Activated CD4-positive, alpha-beta T cell treated with anti-CD3 and anti-CD28 coated beads, Interleukin-2, amount 50 U/mL, for 16 hours (primary cell): ENCODE measurements at regions not wholly inside any gene's neighbourhood (a gene's known extent, or its start where the extent isn't known, plus 50 kb on each side); places are given as distances from the start of the nearest gene placed in this dataset.

Experiments
- DNase-seq: peaks from one replicate; pipeline ENCODE4 v3.0.0-alpha.2; 2020

DNA sequence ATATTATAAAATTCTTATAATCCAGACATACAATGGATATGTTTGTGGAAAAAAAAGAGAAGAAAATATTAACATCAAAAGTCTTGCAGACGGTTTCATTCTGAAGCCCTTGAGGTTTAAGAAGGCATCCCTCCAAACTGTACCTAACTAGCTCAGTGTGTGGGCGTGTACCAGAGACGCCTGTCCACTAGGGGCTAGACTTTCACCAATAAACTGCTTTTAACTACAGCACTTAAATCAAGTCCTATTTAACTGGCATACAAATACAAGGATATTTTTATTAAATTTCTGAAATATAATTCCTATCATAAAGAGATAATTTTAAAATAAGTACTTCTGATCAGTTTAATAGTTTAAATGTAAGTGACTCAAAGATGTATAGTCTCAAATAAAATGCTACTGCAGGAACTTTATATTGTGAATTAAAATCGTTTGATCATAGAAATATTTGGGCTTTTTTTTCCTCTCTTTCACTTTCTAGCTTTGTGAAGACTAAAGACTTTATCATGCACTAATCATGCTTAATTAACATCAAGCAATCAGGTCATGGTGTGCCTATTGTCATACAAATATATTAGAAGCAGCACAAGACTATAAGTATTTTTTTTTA, 437.7 kb downstream of the SATB2 start:
- DNase-seq: no peak

DNA sequence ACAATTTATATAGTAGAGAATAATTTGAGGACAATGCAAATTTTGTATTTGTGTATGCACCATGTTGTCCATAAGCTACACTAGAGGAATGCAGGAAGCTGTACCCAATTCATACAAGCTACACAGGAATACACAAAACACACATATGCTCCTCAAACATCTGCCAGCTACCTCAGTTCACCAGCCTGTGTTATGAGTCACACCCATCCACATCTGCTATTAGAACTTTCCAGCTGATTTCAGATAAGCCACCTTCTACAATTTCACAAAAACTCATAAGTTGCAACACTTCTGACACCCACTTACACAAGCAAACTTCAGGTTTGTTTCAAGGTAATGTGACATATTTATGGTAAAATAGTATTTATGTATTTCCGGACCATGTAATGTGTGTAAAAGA, 438.9 kb downstream of the SATB2 start:
- DNase-seq: no peak

DNA sequence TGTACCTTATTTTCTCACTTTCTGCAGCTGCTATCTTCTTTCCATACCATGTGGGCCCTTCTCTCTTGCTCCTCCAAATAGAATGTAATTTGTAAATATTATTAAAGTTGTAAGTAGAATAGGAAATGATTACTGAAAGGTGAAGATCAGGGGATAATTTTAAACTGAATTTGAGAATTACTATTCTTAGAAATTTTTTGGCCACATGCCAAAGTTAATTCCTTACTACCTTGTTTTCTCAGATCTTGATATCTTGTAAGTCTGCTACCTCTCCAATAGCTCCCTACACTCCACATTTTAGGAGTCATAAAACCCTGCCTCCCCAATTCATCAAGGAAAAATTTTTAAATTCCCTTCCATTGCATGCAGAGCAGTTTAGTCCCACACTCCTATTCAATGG, 442.7 kb downstream of the SATB2 start:
- DNase-seq: no peak

DNA sequence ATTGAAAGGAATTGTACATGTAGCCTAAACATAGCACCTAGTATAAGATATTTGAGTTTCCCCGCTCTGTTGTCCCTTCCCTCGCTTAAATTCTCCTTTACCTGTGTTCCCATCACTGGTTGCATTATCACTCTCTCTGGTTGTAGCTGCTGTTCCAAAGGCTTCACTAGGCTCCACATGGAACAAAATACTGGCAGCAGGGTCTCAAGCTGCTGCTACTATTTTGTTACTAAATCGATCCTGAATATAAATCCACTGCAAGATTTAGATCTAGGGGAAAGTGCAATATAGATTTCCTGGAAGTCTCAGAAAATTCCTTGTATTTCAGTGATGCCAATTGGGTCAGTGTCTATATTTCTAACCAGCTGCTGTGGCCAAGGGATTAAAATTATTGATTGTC, 443.5 kb downstream of the SATB2 start:
- no peak for DNase-seq

DNA sequence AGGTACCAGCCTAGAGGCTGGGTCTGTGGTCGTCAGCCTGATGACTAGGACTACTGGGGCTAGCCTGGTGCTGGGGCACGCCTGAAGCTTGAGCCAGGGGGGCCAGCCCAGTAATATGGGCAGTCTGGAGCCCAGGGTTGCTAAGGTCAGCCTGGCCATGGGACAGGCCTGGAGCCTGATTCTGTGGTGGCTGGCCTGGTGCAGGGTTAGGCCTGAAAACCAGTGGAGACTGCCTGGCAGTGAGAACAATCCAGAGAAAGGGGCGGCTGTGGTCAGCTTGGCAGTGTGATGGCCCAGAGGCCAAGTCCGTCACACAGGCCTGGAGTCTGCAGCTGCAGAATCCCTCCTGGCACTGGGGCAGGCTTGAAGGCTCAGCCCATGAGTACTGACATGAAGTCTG, 445.8 kb downstream of the SATB2 start:
- DNase-seq: no peak

DNA sequence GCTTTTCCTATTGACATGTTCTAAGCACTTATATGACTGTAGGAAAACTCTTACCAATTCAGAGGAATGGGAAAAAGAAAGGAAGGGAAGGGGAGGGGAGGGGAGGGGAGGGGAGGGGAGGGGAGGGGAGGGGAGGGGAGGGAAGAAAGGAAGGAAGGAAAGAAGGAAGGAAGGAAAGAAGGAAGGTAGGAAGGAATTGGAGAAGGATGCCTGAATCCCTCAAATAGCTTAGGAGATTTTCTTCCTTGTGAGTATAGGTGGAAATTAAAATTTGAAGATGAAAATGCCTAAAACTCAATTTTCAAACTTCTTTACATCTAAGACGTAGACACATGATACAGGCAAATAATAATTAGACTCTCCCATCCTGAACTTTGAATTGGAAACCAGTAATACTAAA, 463.1 kb downstream of the SATB2 start:
- no peak for DNase-seq

DNA sequence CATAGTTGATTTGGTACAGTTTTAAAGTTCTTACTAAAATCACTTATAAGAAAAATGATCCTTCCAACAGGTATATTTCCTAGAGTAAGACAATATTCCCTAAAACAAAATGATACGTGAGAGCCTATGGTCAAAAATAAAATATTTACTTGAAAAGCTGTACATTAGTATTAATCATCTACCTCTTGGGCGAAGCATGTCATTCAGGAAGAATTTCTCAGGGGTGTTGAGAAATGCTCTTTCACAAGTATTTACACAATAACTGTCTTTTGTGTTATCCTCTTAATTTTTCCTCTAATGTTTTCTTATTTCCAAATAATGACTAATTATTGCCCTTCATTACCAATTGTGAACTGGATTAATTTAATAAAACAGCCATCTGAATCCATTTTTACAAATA, 466.3 kb downstream of the SATB2 start:
- DNase-seq: no peak

DNA sequence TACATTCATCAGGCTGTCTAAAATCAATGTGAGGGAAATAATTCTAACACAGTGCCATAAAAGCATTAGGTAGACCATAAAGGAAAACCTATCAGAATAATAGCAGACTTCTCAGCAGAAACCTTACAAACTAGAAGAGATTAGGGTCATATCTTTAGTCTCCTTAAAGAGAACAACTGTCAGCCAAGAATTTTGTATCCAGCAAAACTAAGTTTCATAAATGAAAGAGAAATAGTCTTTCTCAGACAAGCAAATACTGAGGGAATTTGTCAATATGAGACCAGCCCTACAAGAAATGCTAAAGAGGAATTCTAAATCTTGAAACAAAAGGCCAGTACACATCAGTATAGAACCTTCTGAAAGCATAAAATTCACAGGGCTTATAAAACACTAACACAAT, 482.0 kb downstream of the SATB2 start:
- DNase-seq: no peak

DNA sequence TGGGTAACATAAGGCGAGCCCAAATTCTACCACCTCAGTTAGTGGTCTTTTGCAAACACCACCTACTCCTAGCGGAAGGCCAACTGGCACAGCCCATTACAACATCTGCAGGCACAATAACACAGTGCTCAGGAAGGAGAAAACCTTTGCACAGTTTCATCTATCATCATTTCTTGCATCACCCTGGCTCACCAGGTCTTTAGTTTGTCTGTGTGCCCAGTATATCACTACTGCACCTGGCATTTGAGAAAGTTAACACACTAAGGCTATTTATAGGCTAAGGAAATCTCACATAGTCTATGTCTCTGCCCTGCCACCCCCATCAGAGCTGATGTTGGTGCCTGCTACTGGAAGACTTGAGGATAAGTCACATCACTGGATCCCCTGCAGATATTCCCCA, 484.0 kb downstream of the SATB2 start:
- no peak for DNase-seq

DNA sequence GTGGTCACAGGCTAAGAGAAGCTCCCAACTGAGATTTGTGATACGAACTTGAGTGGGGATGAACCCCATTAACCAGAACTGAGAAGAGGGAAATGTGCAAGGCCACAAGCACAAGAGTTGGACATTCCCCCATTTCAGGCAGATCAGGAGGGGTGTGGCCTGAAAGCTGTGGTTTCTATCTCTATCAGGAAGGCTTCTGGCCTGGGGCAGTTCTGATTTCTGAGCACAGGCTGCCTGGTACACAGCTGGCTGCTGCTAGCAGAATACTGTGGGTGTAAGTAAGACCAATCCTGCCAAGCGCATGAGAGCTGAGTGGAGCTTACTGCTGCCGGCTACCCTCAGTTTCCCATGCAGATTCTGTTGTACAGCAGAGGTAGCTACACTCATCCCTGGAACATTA, 484.6 kb downstream of the SATB2 start:
- no peak for DNase-seq

DNA sequence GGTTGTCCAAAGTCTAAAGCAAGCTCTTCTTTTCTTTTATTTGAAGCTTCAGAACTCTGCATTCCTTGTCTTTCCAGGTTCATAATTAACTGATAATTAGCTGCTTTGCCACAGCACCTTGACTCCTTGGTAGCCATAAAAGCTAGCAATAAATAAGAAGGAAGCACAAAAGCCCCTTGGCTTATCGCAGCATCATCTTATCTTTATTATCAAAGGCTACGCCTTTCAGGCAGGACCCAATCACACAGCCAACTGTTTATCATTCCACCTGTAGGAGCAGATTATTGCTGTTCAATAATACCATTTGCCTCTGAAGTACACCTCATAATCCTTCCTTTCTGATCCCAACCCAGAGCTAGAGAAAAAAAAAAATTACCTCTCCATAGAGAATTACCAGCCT, 489.2 kb downstream of the SATB2 start:
- no peak for DNase-seq

DNA sequence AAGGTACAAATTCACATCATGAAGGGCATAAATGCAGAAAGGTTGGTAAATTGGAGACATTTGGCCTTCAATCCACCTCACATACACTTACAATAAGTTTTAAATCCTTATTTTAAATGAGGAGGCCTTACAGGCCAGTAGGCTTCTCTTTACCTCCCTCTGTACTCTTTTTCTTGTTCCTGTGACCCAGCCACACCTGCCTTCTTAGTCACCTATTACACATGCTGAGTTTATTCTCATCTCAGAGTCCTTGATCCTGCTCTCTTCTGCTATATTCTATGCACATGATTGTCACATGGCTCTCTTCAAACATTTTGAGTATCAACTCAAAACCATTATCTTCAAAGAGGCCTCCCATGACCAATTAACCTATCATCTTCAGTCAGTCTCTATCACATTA, 491.5 kb downstream of the SATB2 start:
- no peak for DNase-seq

DNA sequence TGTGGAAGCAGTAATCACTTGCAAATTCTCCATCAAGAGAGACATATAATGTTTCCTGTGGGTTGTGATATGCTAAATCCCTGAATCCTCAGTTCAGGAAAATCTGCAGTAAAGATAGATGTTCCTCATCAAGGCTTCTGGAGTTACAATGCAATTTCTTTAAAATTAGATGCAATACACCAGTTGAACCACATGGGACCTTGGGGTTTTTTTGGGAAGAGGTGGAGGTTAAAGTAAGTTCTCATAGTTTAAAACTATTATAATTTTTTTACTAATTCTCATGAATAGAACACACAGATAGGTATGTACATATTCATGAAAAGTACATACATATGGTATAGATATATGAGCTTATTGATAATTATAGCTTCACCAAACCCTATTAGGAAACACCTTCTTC, 496.2 kb downstream of the SATB2 start:
- no peak for DNase-seq

DNA sequence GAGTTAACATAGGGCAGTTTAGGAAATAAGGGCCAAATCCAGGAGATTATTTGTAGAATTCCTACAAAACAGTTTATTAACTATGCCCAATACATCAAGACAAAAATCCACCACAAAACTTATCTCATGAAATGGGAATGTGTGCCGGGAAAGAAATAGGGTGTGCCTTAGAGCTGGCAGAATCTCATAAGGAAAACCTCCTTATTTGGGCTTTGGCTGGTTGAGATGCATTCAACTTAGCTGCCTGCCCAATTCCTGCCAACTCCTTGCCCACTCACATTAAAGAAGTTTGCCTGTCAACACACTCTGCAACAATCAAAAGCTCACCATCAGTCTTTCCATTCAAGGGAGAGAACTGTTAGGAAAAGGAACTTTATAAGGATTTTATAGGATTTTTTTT, 500.6 kb downstream of the SATB2 start:
- DNase-seq: no peak

DNA sequence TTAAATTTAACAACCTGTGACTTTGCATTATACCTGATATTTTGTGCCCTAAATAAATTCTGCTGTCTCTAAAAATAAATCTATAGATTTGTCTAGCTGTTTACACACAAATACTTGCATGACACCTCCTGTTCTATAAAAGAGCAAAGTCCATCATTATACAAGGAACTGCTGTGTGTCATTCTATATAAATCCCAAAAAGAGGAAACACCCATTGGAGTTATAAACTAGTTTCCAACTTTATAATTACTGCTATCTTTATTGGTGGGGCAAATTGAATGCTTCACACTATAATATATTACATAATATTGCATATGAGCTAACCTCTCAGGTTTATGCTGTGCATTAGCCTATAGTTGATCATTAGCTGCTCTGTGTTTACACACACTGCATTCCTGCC, 504.4 kb downstream of the SATB2 start:
- no peak for DNase-seq

DNA sequence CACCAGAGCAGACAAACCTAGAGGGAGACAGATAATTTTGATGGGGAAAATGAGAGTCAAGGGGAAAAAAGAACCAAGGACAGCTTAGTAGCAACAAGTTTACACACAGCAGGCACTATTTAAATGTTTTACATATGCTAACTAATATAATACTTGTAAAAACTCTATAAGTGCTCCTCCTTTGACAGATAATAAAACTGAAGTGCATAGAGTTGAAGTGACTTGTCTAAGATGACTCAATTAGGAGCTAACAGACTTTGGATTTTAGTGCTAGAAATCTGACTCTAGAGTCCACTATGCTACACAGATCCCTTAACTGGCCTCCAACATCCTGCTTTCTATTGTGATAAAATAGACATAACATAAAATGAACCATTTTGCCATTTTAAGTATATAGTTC, 506.9 kb downstream of the SATB2 start:
- no peak for DNase-seq

DNA sequence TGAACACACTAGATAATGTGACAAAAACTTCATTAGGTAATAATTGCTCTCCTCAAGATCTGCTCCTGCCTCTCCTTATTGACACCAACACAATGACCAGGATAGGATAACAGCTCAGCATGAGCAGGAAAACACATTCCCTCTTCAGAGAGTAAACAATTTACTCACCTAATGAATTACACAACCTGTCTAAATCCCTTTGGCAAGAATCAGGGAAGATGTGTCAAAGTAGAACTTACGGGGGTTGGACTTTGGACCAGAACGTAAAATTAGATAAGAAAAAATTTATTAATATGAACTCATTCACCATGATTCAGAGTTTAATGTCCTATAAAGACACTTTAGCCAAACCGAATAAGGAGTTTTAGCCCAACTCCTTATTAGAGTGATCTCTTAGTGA, 512.2 kb downstream of the SATB2 start:
- no peak for DNase-seq

DNA sequence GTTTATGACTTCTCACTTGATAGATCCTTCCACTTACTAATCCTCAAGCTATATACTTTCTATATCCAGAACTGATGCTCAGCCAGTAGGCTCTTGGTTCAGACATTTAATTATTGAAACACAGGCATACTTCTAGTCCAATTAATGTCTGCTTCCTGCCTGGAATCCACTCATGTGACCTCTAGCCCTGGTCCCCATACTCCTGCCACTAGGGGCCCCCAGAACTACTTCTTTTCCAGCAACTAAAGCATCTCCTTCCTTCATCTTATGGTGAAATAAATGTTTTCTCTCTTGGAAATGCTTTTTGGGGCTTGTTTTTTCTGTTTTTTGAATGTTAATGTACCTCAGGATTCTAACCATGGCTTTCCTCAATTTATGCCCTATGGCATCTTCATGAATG, 527.6 kb downstream of the SATB2 start:
- no peak for DNase-seq

DNA sequence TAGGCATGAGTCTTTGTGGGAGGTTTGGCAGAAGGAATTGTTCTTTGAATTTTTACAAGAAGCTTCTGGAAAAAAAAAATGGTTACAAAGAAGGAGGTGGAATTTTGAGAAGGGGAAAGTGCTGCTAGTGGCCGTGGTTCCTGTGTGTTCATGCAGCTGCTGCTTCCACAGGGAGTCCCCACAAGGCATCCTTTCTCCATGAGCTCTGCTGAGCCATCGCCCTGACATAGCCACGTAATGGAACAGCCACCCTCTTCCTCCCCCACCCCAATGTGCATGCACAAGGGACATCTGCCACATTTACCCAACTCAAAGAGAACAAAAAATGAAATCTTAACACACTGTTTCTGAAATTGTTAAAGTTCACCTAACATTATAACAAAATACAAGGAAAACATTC, 529.7 kb downstream of the SATB2 start:
- DNase-seq: no peak

DNA sequence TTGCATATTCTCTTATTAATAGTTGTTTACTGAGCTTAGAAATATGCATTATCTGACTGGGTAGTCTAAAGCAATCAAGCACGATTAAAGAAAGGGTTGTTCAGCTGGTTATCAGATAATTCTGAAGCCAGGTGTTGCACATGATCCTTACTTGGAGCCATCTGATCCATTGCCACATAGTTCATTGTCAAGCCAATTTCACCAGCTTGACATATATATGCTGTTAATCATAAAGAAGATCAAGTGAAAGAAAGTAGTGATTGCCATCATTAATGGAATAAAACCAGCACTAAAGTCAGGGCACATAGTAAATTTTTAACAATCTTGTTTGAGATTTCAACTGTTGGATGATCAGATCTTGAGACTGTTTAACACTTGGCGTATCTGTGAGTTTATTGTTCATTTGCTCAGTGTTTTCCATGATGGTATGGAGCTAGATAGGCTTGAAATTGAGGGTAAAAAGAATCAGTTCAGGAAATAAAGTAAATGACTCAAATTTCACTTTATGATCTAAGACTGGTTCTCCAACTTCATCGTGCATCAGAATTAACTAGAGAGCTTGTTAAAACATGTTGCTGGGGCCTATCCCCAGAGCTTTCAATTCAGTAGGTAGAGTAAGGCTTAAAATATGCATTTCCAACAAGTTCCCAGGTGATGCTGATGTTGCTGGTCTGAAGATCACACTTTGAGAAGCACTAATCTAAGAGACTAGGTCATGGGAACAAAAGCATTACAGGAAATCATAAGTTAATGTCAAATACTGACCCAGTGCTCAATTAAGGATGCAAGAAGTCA, 539.6 kb downstream of the SATB2 start:
- no peak for DNase-seq

DNA sequence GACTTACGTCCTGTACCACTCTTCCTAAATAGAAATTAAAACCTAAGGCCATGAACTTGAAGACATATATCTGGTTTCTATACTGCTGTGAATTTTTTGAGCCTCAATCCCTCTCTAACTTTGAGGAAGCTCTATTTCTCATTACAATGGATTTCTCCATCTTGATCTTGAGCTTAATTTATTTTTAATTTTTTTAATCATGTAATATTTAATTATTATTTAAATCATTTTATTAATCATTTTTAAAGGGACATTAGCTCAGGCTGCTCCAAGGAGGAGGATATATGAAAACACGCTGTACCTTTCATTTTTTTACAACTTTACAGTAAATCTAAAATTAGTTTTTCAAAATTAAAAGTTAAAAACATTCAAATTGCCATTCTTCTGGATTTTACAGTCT, 540.5 kb downstream of the SATB2 start:
- no peak for DNase-seq

DNA sequence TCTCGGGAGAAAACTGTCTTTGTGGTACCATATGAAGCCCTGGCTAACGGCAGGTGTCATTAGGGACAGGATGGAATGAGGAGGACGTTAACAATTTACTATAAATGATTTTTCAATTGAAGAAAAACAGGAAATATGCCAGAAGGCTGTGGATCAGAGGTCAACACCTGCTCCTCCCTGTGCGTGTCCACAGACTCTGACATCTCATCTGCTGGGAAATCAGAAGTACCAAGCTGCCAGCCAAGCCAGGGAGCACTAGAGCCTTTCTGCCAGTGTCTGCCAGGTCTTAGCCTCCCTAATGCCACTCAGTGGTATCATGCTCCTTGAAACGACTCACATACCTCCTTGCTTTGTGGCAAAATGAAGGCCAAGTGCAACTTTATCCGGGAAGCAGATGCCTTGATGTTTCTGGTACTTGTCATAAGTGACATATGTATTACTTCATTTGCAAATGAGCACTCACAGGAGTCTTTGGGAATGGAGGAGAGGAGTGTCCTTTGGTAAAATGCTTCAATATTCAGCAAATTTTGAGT, 541.1 kb downstream of the SATB2 start:
- DNase-seq: no peak

DNA sequence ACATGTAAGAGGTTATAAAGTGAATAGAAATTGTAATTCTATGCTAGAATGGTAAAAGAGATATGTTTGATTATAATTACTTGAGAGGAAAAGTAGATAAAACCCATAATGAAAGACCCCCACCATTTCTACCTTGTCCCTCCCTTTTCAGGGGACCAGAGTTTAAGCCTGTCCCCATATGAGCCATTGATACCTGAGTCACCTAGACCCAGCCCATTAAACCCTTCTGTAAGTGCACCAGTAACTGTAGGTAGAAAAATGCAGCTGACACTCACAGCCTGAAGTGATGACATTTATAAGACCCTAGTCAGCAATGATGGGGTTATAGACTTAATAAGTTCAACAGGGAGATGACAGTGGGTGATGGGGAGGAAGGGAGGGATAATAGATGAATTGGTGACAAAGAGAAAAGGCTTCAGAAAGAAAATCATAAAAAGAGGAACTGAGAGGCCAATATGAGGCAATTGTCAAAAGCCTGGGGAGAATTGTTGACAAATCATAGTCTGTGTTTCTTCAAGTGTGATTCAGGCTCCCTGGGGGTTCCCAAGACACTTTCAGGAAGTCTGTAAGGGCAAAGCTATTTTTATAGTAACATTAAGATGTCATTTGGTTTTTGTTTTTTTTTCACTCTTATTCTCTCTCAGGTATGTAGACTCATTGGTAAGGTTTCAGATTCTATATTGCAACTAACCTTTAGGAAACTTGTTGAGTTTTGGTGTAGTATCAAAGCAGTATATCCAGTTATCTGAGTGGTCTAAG, 544.2 kb downstream of the SATB2 start:
- DNase-seq: no peak
